ENCODE measurements at regions not wholly inside any gene's neighbourhood (a gene's known extent, or its start where the extent isn't known, plus 50 kb on each side); places are given as distances from the start of the nearest gene placed in this dataset.

- no peaks in the 10 kb centered on the region for H3K4me1 ChIP-seq (ENCODE audit: control insufficient read depth in 4 of 4, insufficient read depth in 4 of 4, low read length in 3 of 4)
- TF ChIP-seq TAF1 (conservative IDR thresholded peaks at IDR 0.05) (no peak), HNF4G (IDR thresholded peaks at IDR 0.05) (no peak), CTCF (IDR thresholded peaks at IDR 0.05; ENCODE audit: low read depth, low read length, missing input control) (no peak), SP1 (IDR thresholded peaks at IDR 0.05) (no peak), MAX (IDR thresholded peaks at IDR 0.05) (no peak), REST (IDR thresholded peaks at IDR 0.05) (no peak), JUND (IDR thresholded peaks at IDR 0.05) (no peak), ATF3 (IDR thresholded peaks at IDR 0.05) (no peak), EGR1 (IDR thresholded peaks at IDR 0.05; ENCODE audit: low read depth in 2 of 2) (no peak), GABPA (IDR thresholded peaks at IDR 0.05 in 1 of 2, conservative IDR thresholded peaks at IDR 0.05 in 1 of 2) (no peak), ZBTB33 (IDR thresholded peaks at IDR 0.05) (no peak), FOXA2 (IDR thresholded peaks at IDR 0.05) (no peak), YY1 (IDR thresholded peaks at IDR 0.05) (no peak), FOXA1 (IDR thresholded peaks at IDR 0.05) (no peak), RXRA (IDR thresholded peaks at IDR 0.05) (no peak), RAD21 (IDR thresholded peaks at IDR 0.05) (no peak), NR2F2 (IDR thresholded peaks at IDR 0.05) (no peak), HNF4A (conservative IDR thresholded peaks at IDR 0.05) (no peak)
- no peak overlapping the region for H3K9ac ChIP-seq (ENCODE audit: low read depth in 1 of 2, low read length in 2 of 2)
- H3K27ac ChIP-seq (ENCODE audit: low read depth in 1 of 2, low read length in 2 of 2) = no peak overlapping the region
- no peak overlapping the region for H3K4me3 ChIP-seq (ENCODE audit: low read depth in 1 of 3, low read length in 3 of 3)
- H3K36me3 ChIP-seq (ENCODE audit: control insufficient read depth in 4 of 4, insufficient read depth in 3 of 4, low read depth in 1 of 4, low read length in 3 of 4) = no peaks in the 10 kb centered on the region
- no peaks in the 10 kb centered on the region for H3K9me3 ChIP-seq (ENCODE audit: control insufficient read depth in 4 of 4, low read length in 3 of 4)
- H3K27me3 ChIP-seq (ENCODE audit: control insufficient read depth in 4 of 4, insufficient read depth in 4 of 4, low read length in 3 of 4) = no peaks in the 10 kb centered on the region
- no peak for DNase-seq (ENCODE audit: low spot score)
These were observed 148.7 kb upstream of the PRMT6 start for GRCh38 chr1:106907795-106908194.

GRCh38 chr1:106908689-106909088 is 147.8 kb upstream of the PRMT6 start:
- TF ChIP-seq CTCF (IDR thresholded peaks at IDR 0.05; ENCODE audit: low read depth, low read length, missing input control) (no peak), RAD21 (IDR thresholded peaks at IDR 0.05) (no peak), EGR1 (IDR thresholded peaks at IDR 0.05; ENCODE audit: low read depth in 2 of 2) (no peak), HNF4G (IDR thresholded peaks at IDR 0.05) (no peak), ZBTB33 (IDR thresholded peaks at IDR 0.05) (no peak), NR2F2 (IDR thresholded peaks at IDR 0.05) (no peak), SP1 (IDR thresholded peaks at IDR 0.05) (no peak), FOXA2 (IDR thresholded peaks at IDR 0.05) (no peak), JUND (IDR thresholded peaks at IDR 0.05) (no peak), FOXA1 (IDR thresholded peaks at IDR 0.05) (no peak), MAX (IDR thresholded peaks at IDR 0.05) (no peak), ATF3 (IDR thresholded peaks at IDR 0.05) (no peak), RXRA (IDR thresholded peaks at IDR 0.05) (no peak), TAF1 (conservative IDR thresholded peaks at IDR 0.05) (no peak), YY1 (IDR thresholded peaks at IDR 0.05) (no peak), HNF4A (conservative IDR thresholded peaks at IDR 0.05) (no peak)
- Histone ChIP-seq H3K27ac (ENCODE audit: low read depth in 1 of 2, low read length in 2 of 2) (no peak overlapping the region), H3K4me1 (ENCODE audit: control insufficient read depth in 4 of 4, insufficient read depth in 4 of 4, low read length in 3 of 4) (no peaks in the 10 kb centered on the region), H3K9me3 (ENCODE audit: control insufficient read depth in 4 of 4, low read length in 3 of 4) (no peaks in the 10 kb centered on the region), H3K9ac (ENCODE audit: low read depth in 1 of 2, low read length in 2 of 2) (no peak overlapping the region), H3K36me3 (ENCODE audit: control insufficient read depth in 4 of 4, insufficient read depth in 3 of 4, low read depth in 1 of 4, low read length in 3 of 4) (no peaks in the 10 kb centered on the region), H3K27me3 (ENCODE audit: control insufficient read depth in 4 of 4, insufficient read depth in 4 of 4, low read length in 3 of 4) (no peaks in the 10 kb centered on the region), H3K4me3 (ENCODE audit: low read depth in 1 of 3, low read length in 3 of 3) (no peak overlapping the region)
- 39% methylated on average over 1 of the region's 1 CpG for WGBS
- no peak for DNase-seq (ENCODE audit: low spot score)

All from liver (tissue), 8 donors.